GM12865 (cell line): ENCODE measurements at regions not wholly inside any gene's neighbourhood (a gene's known extent, or its start where the extent isn't known, plus 50 kb on each side); places are given as distances from the start of the nearest gene placed in this dataset.
A peak's percentile ranks its signal among the peaks of the same experiment; 100 is the strongest.
"Not testable (repeated sequence)": the region's sequence is repeated elsewhere in the genome, so short reads cannot be mapped to it uniquely, and the experiment has no call there.

Source experiments
- DNase-seq: peaks from one replicate; pipeline ENCODE4 v3.0.0; 2010; ENCODE audit warnings: low read depth
- H3K4me3 ChIP-seq: 2 replicates; pipeline ENCODE4 v1.5.1; 2011; ENCODE audit warnings: mild to moderate bottlenecking, low read depth, low read length, control low read depth
- CTCF ChIP-seq: IDR thresholded peaks from 2 replicates; pipeline ENCODE4 v1.5.1; 2011; ENCODE audit warnings: low read length, control low read depth, low read depth, inconsistent platforms; ENCODE audit not compliant: insufficient read depth; ENCODE audit errors: missing control alignments

- no peak for TF ChIP-seq CTCF
- no peak overlapping the region for H3K4me3 ChIP-seq
- DNase-seq: no peak
Measured at GRCh38 chr7:118858651-118859149, 634.2 kb downstream of the ANKRD7 start.

- no peak for DNase-seq
- no peak overlapping the region for H3K4me3 ChIP-seq
- TF ChIP-seq CTCF: no peak
Measured at GRCh38 chr7:118861581-118861980, 637.1 kb downstream of the ANKRD7 start.

GRCh38 chr7:118862740-118863139 is 638.2 kb downstream of the ANKRD7 start:
- DNase-seq: no peak
- H3K4me3 ChIP-seq: no peak overlapping the region
- TF ChIP-seq CTCF: no peak

GRCh38 chr7:118863966-118864365 is 639.5 kb downstream of the ANKRD7 start:
- no peak for TF ChIP-seq CTCF
- DNase-seq: no peak
- H3K4me3 ChIP-seq: no peak overlapping the region

- TF ChIP-seq CTCF: no peak
- no peak overlapping the region for H3K4me3 ChIP-seq
- DNase-seq: no peak
Measured at GRCh38 chr7:118867860-118868259, 643.4 kb downstream of the ANKRD7 start.

- DNase-seq, H3K4me3 ChIP-seq: not testable (repeated sequence)
Measured at GRCh38 chr7:118869141-118869540, 644.6 kb downstream of the ANKRD7 start.

GRCh38 chr7:118870187-118870586 is 645.7 kb downstream of the ANKRD7 start:
- peak; percentile 37 for TF ChIP-seq CTCF
- H3K4me3 ChIP-seq: no peak overlapping the region
- DNase-seq: peak; percentile 26

- DNase-seq: no peak
- no peak for TF ChIP-seq CTCF
- H3K4me3 ChIP-seq: no peak overlapping the region
Measured at GRCh38 chr7:118872568-118872967, 648.1 kb downstream of the ANKRD7 start.
